Right renal pelvis (tissue), 4 donors: ENCODE measurements at regions not wholly inside any gene's neighbourhood (a gene's known extent, or its start where the extent isn't known, plus 50 kb on each side); places are given as distances from the start of the nearest gene placed in this dataset.

Source experiments
- DNase-seq, 4 donors: peaks; one replicate each; pipeline ENCODE4 v3.0.0-alpha.2; 2013; ENCODE audit warnings: low read depth in 4 of 4, low spot score in 3 of 4, missing footprints in 1 of 4

GRCh38 chr11:97354576-97354975 is 964.8 kb downstream of the JRKL start:
- no peak for DNase-seq

DNA sequence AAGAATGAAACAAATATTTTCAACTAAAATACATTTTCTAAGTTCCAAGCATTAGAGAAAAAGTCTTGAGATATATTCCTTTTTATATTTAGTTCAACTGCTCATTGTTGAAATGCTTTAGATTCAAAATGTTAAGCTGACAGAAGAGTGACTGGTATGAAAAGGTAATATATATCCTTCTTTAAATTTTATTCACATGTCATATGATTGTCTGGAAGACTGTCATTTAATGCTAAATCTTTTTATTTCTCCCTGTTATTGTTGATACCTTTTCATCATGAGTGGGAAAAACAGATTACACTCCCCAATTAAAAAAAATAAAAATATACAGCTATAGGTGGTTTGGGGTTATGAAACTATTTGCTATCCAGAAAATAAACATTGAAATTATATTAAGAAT is 965.4 kb downstream of the JRKL start:
- no peak for DNase-seq

- peak in 2 of 4 donors; percentile 11 to 23 for DNase-seq
These were observed 966.3 kb downstream of the JRKL start for GRCh38 chr11:97356144-97356543.

DNA sequence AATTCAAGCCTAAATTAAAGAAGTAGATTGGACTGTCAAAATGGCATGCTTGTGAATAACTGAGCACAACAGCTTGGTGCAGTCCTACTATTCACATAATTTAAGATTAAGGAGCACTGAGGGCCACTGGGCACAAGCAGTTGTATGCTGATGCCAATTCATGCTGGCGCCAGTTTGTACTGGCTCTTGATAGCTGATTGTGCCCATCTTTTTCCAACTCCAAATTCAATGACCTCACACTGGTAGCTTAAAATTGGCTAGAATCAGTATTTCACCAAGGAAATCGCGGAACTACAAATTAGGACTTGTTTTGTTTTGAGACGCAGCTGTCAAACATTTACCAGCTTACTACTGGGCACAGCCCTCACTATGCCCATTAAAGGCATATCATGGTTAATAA is 969.2 kb downstream of the JRKL start:
- no peak for DNase-seq

- DNase-seq: no peak
These were observed 972.1 kb downstream of the JRKL start for GRCh38 chr11:97361812-97362378.

GRCh38 chr11:97363331-97363730 is 973.5 kb downstream of the JRKL start:
- DNase-seq: no peak

- DNase-seq: no peak
These were observed 974.2 kb downstream of the JRKL start for GRCh38 chr11:97364047-97364446.

GRCh38 chr11:97367406-97368083 is 977.7 kb downstream of the JRKL start:
- DNase-seq: no peak

GRCh38 chr11:97389270-97389669 is 999.5 kb downstream of the JRKL start:
- no peak for DNase-seq

- no peak for DNase-seq
These were observed 1008.4 kb downstream of the JRKL start for GRCh38 chr11:97398246-97398645.

DNA sequence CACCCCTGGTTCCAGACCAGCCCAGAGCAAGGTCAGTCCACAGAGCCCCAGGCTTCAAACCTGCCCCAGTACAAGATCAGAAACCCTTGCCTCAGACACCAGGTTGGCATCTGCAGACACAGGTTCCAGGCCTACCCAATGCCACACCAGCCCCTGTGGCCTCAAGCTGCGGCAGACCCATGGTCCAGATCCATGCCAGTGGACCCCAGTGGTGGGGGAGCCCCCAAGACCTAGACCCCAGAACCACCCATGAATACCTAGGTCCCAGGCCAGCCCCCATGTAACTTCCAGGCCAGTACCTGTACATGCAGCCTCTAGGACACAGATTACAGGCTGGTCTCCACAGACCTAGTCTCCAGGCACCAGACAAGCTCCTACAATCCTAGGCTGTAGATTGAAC is 1019.3 kb downstream of the JRKL start:
- no peak for DNase-seq

DNA sequence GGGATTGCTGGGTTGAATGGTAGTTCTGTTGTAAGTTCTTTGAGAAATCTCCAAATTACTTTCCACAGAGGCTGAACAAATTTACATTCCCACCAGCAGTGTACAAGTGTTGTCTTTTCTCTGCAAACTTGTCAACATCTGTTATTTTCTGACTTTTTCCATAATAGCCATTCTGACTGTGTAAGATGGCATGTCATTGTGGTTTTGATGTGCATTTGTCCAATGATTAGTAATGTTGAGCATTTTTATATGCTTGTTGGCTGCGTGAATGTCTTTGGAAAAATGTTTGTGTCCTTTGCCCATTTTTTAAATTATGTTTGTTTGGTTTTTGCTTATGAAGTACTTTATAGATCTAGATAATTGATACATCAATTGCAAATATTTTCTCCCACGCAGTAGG is 1025.0 kb downstream of the JRKL start:
- no peak for DNase-seq

GRCh38 chr11:97419729-97420128 is 1029.9 kb downstream of the JRKL start:
- DNase-seq: no peak

DNA sequence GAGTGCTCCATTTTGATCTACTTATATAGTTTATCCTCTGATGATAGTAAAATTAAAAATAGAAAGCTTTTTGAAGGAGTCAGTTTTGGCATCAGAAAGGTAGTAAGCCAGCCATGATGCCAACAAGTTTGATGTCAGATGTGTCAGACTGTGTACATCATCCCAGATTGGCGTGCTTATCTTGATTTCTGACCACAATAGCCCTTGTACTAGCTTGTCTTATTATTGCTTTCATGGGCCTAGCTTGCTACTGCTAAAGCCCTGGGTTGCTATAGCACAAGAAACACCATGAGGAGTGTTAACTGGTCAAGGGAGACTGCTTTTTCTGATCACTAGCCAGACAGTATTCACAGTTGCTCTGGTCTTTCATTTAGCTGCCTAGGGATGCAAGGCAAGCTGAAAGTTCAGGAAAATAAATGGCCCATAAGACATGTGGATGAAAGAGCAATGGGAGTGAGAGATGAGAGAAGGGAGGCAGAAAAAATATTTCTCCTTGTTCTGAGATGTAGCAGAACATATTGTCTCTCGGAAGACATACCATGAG is 1038.5 kb downstream of the JRKL start:
- DNase-seq: peak in 1 of 4 donors; percentile 14

GRCh38 chr11:97430877-97431276 is 1041.1 kb downstream of the JRKL start:
- peak in 3 of 4 donors; percentile 36 to 66 (median 42) for DNase-seq

GRCh38 chr11:97432926-97433325 is 1043.1 kb downstream of the JRKL start:
- no peak for DNase-seq

DNA sequence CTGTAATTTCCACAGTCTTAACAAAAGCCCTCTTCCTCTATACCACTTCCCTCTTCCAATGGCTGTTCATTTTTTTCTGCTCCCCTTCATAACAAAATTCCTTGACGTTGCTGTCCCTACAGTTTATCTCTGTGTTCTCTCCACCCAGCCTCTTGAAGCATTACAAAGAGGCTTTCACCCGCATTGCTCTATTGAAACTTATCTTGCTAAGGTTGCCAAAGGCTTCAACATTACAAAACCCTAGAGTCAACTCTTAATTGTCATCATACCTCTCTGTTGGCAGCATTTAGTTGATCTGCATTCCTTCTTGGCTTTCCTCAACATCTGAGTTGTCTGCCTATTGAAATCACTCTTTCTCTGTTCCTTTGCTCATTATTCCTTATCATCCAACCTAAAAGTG is 1055.7 kb downstream of the JRKL start:
- no peak for DNase-seq

GRCh38 chr11:97451441-97451840 is 1061.6 kb downstream of the JRKL start:
- no peak for DNase-seq

- no peak for DNase-seq
These were observed 1065.2 kb downstream of the JRKL start for GRCh38 chr11:97454988-97455387.

DNA sequence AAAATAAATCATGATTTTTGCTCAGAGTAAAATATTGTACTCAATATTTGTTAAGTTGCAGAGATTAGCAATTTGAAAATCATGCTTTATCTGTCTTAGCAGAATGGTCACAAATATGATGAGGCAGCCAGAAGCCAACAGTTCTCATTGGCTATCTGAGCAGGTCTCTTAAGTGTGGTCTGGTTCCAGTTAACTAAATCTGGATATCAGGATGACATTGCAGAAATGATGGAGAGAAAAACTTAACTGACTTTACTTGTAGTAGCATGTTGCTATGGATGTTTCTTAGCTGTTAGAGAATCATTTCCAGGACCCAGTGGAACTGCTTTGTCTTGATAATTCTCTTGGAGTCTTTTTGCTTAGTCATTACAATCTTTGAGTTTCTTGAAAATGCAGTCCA is 1070.3 kb downstream of the JRKL start:
- no peak for DNase-seq

DNA sequence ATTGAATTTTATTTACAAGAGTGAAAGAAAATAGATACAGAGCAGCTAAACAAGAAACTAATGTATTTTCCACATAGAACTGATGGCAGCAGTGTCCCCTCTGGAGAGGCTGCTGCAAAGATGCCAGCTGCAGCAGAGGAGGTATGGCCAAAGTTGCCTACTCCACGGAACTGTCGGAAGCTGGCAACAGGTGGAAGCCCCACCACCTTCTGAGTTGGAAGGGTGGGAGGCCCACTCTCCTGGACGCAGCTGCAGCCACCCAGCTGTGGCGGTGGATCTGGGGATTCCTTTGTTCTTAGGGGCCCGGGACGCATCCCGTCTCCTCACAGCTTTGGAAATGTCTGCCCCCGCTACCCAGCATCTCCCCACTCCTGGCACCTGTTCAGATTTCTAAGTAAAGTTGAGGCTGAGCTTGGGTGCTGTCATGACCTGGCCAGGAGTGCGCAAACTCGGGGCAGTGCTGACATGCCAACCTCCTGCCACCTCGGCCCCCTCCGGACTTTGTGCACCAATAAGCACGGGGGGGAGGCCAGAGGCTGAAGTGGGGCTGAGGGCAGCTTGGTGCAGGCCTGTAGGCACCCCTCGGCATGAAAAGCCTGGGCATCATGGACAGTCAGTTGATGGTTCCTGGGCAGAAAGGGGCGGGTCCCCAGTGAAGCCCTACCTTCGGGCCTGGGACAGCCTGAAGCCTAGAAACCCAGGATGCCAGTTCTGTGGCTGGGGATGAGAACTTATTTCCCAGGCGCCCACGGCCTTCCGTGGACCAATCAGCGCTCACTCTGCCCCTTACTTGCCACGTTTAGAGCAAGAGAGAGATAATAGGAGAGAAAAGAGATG is 1071.4 kb downstream of the JRKL start:
- no peak for DNase-seq

- DNase-seq: no peak
These were observed 1072.1 kb downstream of the JRKL start for GRCh38 chr11:97461934-97462333.
